ENCODE measurements at regions not wholly inside any gene's neighbourhood (a gene's known extent, or its start where the extent isn't known, plus 50 kb on each side); places are given as distances from the start of the nearest gene placed in this dataset.

GRCh38 chr6:93496548-93496947, 77.2 kb upstream of the EPHA7 start:
- no peak for FAIRE-seq

- no peak for FAIRE-seq
These were observed 74.7 kb upstream of the EPHA7 start for GRCh38 chr6:93494057-93494456.

DNA sequence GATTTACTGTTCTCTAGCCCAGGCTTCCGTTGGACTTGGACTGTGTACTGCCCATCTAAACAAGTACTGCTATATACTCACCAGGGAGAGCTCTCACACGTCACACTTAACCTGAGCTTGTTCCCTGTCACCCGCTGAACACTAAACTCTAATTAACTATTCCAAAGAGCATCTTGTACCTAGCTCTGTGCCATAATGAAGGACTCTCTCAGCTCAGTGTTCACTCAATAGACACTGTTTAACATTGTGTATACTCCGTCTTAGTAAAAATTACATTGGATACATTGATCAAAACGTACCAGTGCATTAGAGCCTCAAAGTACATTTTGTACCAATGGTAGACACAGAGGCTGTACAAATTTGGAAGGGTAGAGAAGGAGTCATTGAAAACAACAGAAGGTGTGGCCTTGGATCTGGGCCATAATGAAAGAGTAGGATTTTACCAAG, 55.4 kb upstream of the EPHA7 start:
- FAIRE-seq: no peak

GRCh38 chr6:93471281-93471680, 51.9 kb upstream of the EPHA7 start:
- no peak for FAIRE-seq
